ENCODE measurements at regions not wholly inside any gene's neighbourhood (a gene's known extent, or its start where the extent isn't known, plus 50 kb on each side); places are given as distances from the start of the nearest gene placed in this dataset.

GRCh38 chr5:82414041-82414388, 135.9 kb upstream of the RPS23 start:
- no peaks in the 10 kb centered on the region for H3K9me3 ChIP-seq (ENCODE audit: control insufficient read depth in 1 of 2, insufficient read depth in 1 of 2, low read depth in 1 of 2, low read length in 2 of 2)
- no peak for DNase-seq (ENCODE audit: low read depth, low spot score)
- H3K27ac ChIP-seq (ENCODE audit: low read depth, low read length) = no peak overlapping the region
- no peak overlapping the region for H3K9ac ChIP-seq (ENCODE audit: low read length)
- intact Hi-C loops (cut with micrococcal nuclease) = no loop called here
- H3K9me2 ChIP-seq (ENCODE audit: insufficient read depth) = no peaks in the 10 kb centered on the region
- H3K27me3 ChIP-seq (ENCODE audit: insufficient read depth, low read length) = no peaks in the 10 kb centered on the region
- H3K79me2 ChIP-seq (ENCODE audit: insufficient read depth, low read length) = no peaks in the 10 kb centered on the region
- no peak overlapping the region for H2AFZ ChIP-seq (ENCODE audit: low read depth, low read length, poor library complexity, severe bottlenecking)
- no peak for TF ChIP-seq REST (IDR thresholded peaks at IDR 0.05; ENCODE audit: low read depth)
- TF ChIP-seq MAX (IDR thresholded peaks at IDR 0.05) = no peak
- no peak for TF ChIP-seq SIN3A (IDR thresholded peaks at IDR 0.05; ENCODE audit: low read depth)
- TF ChIP-seq TCF7L2 (IDR thresholded peaks at IDR 0.05; ENCODE audit: borderline replicate concordance, extremely low read depth, insufficient read depth, insufficient read length) = no peak
- TF ChIP-seq RAD21 (IDR thresholded peaks at IDR 0.05; ENCODE audit: low read depth) = no peak
- no peak for TF ChIP-seq CEBPB (IDR thresholded peaks at IDR 0.05; ENCODE audit: low read depth)
- TF ChIP-seq POLR2AphosphoS5 (IDR thresholded peaks at IDR 0.05; ENCODE audit: low read depth, low read length) = no peak
- no peak for TF ChIP-seq ELF1 (IDR thresholded peaks at IDR 0.05; ENCODE audit: borderline replicate concordance, low read depth)
- TF ChIP-seq SP1 (IDR thresholded peaks at IDR 0.05; ENCODE audit: low read depth) = no peak
- TF ChIP-seq YY1 (IDR thresholded peaks at IDR 0.05; ENCODE audit: extremely low read depth, insufficient replicate concordance, low read depth, low read length) = no peak
- no peak for TF ChIP-seq EZH2 (IDR thresholded peaks at IDR 0.05)
- TF ChIP-seq EGR1 (IDR thresholded peaks at IDR 0.05; ENCODE audit: low read depth) = no peak
- TF ChIP-seq, protein P1, sequence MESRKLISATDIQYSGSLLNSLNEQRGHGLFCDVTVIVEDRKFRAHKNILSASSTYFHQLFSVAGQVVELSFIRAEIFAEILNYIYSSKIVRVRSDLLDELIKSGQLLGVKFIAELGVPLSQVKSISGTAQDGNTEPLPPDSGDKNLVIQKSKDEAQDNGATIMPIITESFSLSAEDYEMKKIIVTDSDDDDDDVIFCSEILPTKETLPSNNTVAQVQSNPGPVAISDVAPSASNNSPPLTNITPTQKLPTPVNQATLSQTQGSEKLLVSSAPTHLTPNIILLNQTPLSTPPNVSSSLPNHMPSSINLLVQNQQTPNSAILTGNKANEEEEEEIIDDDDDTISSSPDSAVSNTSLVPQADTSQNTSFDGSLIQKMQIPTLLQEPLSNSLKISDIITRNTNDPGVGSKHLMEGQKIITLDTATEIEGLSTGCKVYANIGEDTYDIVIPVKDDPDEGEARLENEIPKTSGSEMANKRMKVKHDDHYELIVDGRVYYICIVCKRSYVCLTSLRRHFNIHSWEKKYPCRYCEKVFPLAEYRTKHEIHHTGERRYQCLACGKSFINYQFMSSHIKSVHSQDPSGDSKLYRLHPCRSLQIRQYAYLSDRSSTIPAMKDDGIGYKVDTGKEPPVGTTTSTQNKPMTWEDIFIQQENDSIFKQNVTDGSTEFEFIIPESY (IDR thresholded peaks at IDR 0.05; ENCODE audit: extremely low read depth, insufficient replicate concordance, low read length) = no peak
- no peak for TF ChIP-seq POLR2A (IDR thresholded peaks at IDR 0.05; ENCODE audit: borderline replicate concordance, extremely low read depth, insufficient read depth, insufficient read length)
- BruUV-seq (replicated peaks) = no TSS peak
- POLR2A ChIA-PET = no interaction called here
- no peaks in the 10 kb centered on the region for H4K20me1 ChIP-seq (ENCODE audit: insufficient read depth)
- no peak for ATAC-seq
- RAD21 ChIA-PET (ENCODE audit: low non-redundant PET in 1 of 2, low total read pairs in 2 of 2, uncharacterized antibody in 2 of 2, unreplicated experiment in 2 of 2) = no interaction called here
- H3K4me3 ChIP-seq (replicated peaks in 1 of 2; ENCODE audit: low read depth in 1 of 2, low read length in 2 of 2) = no peak overlapping the region
- no peaks in the 10 kb centered on the region for H3K36me3 ChIP-seq (ENCODE audit: control insufficient read depth in 1 of 2, insufficient read depth in 2 of 2, low read length in 2 of 2)
- CTCF ChIA-PET = no interaction called here
- no peak overlapping the region for H3K4me2 ChIP-seq (ENCODE audit: low read length)
- H3K4me1 ChIP-seq (ENCODE audit: control insufficient read depth in 1 of 2, insufficient read depth in 2 of 2, low read length in 2 of 2) = peaks cover 0 to 13% of the 10 kb centered on the region in 2 experiments; a peak in 2 of 4 replicates
